GM12891 (cell line): ENCODE measurements at regions not wholly inside any gene's neighbourhood (a gene's known extent, or its start where the extent isn't known, plus 50 kb on each side); places are given as distances from the start of the nearest gene placed in this dataset.

ENCODE experiments used
- POLR2A ChIP-seq: IDR thresholded peaks from 2 replicates; pipeline ENCODE4 v1.6.1; 2011; ENCODE audit warnings: low read depth, low read length, control low read depth
- POLR2AphosphoS5 ChIP-seq: IDR thresholded peaks from 2 replicates; pipeline ENCODE4 v1.6.1; 2011; ENCODE audit warnings: low read depth, low read length, control low read depth
- POU2F2 ChIP-seq: IDR thresholded peaks from 2 replicates; pipeline ENCODE4 v1.6.1; 2011; ENCODE audit warnings: low read depth, mild to moderate bottlenecking, control low read depth, low read length, moderate library complexity

DNA sequence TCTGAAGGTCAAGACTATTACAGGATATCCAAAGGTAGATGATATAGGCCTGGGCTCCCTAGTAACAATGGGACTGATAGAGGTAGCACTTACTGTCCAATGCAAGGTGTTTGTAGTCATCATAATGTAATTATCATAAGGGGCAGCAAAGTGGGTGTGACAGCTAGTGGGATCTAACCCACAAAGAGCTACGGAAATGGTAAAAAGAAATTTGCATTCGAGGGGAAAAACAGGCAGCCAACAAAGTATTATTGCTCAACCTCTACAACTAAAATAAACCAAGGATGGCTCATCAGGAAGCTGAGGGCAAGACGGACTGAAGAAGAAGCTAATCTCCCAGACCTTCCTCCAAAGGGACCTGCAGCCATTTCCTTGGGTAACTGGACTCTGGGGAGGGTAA is 211.0 kb downstream of the WDR11 start:
- no peak for TF ChIP-seq POLR2A
- TF ChIP-seq POU2F2 = no peak
- TF ChIP-seq POLR2AphosphoS5 = no peak
